A673 (cell line): ENCODE measurements at regions not wholly inside any gene's neighbourhood (a gene's known extent, or its start where the extent isn't known, plus 50 kb on each side); places are given as distances from the start of the nearest gene placed in this dataset.

Experiments
- EZH2 ChIP-seq: fragments of 200-600 bp; sonication (generic); IDR thresholded peaks from 2 replicates; pipeline ENCODE4 v1.6.1; 2017; ENCODE audit warnings: borderline replicate concordance, low read depth, mild to moderate bottlenecking, mixed read lengths, antibody characterized with exemption, low read length; ENCODE audit not compliant: poor library complexity, severe bottlenecking
- TF ChIP-seq, protein P1 (sequence below): fragments of 300-800, 200-600 bp; sonication (generic); conservative IDR thresholded peaks from 2 replicates; pipeline ENCODE4 v1.5.1; 2017; ENCODE audit warnings: low read depth, mild to moderate bottlenecking, antibody characterized with exemption, low read length, moderate library complexity, mixed read lengths

DNA sequence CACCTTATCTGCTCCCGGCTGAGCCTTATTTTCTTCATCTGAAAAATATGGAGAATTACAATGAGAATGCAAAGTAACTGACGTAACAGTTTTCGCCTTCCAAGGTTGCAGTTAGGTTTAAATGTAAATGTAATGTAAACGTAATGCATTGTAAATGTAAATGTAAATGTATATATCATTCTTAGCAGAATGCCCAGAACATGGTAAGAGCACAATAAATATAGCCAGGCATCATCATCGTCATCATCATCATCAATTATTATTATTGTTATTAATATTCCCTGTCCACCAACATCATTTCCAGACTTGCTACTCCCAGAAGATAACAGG lies 770.0 kb downstream of the MED13L start:
- TF ChIP-seq, protein P1, sequence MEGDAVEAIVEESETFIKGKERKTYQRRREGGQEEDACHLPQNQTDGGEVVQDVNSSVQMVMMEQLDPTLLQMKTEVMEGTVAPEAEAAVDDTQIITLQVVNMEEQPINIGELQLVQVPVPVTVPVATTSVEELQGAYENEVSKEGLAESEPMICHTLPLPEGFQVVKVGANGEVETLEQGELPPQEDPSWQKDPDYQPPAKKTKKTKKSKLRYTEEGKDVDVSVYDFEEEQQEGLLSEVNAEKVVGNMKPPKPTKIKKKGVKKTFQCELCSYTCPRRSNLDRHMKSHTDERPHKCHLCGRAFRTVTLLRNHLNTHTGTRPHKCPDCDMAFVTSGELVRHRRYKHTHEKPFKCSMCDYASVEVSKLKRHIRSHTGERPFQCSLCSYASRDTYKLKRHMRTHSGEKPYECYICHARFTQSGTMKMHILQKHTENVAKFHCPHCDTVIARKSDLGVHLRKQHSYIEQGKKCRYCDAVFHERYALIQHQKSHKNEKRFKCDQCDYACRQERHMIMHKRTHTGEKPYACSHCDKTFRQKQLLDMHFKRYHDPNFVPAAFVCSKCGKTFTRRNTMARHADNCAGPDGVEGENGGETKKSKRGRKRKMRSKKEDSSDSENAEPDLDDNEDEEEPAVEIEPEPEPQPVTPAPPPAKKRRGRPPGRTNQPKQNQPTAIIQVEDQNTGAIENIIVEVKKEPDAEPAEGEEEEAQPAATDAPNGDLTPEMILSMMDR = no peak
- no peak for TF ChIP-seq EZH2
